ENCODE measurements at regions not wholly inside any gene's neighbourhood (a gene's known extent, or its start where the extent isn't known, plus 50 kb on each side); places are given as distances from the start of the nearest gene placed in this dataset.

DNA sequence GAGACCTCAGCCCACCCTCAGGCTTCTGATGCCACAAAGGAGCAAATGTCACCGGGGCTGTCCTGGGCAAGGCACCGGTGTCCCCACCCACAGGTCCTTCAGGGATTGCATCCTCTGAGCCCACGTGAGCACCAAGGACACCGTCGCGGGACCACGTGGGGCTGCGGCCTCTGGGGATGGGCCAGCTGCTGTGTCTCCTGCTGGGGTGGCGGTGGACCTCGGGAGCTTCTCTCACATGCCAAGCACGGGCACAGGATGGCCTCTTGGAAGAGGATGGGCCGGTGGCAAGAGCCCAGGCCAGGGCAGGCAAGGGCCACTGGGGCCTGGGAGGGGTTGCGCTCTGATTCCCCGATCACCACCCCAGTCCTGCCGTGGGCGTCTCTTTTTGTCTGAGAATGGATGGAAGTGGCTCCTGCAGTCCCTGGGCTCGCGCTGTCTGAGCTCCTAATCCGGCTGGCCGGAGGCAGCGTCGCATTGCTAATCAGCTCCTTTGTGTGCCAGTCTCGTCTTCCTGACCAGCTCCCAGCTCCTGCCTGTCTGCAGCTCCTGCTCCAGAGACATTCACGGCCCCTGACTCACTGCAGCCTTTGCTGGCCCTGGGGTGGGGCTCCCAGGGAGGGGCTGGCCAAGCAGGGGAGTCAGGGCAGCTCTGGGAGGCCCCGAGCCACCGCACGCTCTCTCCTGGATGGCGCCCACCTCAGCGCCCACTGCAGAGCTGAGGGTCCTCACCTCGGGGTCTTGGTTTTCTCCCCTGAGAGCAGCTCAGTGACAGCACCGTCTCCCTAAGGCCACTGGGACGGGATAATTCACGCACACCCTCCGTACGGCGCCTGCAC, 146.7 kb downstream of the CTTN start:
- H3K4me3 ChIP-seq: no peak overlapping the region

GRCh38 chr11:70545610-70545912, 147.2 kb downstream of the CTTN start:
- H3K27ac ChIP-seq: no peak overlapping the region
- H3K4me3 ChIP-seq: no peak overlapping the region

More for the DNA sequence above, 146.7 kb downstream of the CTTN start:
- H3K27ac ChIP-seq: no peak overlapping the region

DNA sequence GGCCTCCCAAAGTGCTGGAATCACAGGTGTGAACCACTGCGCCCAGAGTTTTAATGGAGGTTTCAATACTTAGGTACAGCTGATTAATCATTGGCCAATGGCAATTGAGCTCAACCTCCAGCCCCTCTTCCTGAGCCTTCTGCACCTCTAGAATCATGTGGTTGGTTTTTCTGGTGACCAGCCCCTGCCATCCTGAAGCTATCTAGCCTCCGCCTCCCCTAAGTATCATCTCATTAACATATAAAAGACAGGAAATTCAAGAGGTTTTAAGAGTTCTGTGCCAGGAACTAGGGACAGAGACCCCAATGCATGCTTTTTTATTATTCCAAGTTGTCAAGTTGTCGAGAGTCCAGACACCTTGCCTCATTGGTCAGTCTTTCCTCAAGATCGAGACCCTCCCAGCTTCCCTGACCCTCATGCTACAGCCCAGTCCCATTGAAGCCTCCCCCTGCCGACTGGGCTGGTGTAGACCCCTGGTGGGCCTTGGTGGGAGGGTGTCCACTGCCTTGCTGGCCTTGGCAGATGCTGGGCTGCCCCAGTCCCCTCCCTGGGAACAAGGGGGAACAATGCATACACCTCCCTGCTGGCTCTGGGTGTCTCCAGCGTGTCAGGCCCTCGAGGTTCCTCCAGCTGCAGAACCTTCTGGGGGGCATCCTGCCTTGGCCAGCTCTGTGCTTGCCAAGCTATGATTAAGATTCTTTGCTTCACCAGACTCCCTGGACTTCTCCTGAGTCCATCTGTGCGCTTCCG, 148.0 kb downstream of the CTTN start:
- no peak overlapping the region for H3K27ac ChIP-seq
- H3K4me3 ChIP-seq: no peak overlapping the region

GRCh38 chr11:70547386-70547785, 149.1 kb downstream of the CTTN start:
- Histone ChIP-seq H3K27ac (no peak overlapping the region), H3K4me3 (no peak overlapping the region)

GRCh38 chr11:70547821-70548670, 149.7 kb downstream of the CTTN start:
- Histone ChIP-seq H3K4me3 (no peak overlapping the region), H3K27ac (no peak overlapping the region)

GRCh38 chr11:70548976-70549375, 150.6 kb downstream of the CTTN start:
- no peak overlapping the region for H3K27ac ChIP-seq

GRCh38 chr11:70549386-70549785, 151.1 kb downstream of the CTTN start:
- Histone ChIP-seq H3K4me3 (no peak overlapping the region), H3K27ac (no peak overlapping the region)

More at GRCh38 chr11:70548976-70549375, 150.6 kb downstream of the CTTN start:
- H3K4me3 ChIP-seq: no peak overlapping the region

- H3K27ac ChIP-seq: no peak overlapping the region
- no peak overlapping the region for H3K4me3 ChIP-seq
Observed at GRCh38 chr11:70549796-70550195, 151.5 kb downstream of the CTTN start.

DNA sequence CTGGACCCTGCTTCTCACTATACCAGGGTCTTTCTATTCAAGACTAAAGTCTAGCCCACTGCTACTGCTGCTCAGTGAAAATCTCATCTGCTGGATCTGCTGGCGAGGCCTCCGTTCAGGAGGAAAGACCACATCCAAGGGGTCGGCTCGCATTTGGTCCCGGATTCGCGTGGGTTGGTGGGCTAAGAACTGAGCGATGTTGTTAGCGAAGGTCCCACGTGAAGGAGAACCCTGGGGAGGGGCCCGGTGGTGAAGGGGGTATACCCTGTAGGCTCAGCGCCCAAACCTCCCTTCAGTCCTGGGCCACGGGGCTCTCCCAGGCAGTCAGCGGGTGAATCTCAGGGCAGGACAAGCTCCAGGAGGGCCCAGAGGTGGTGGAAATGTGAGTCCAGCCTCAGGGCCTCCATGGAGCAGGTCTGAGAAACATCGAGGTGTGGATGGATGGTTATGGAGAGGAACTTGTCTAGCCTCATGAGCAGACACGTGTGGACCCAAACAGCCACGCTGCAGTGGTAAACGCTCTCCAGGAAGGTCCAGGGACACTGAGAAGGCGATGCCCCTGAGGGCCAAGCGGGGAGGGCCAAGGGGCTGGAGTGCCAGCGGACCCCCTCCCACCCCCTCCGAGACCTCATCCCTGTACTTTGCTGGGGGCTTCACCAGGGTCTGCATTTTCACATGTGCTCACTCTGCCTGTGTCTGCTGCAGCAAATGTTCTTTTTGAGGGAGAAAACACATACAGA, 152.3 kb downstream of the CTTN start:
- Histone ChIP-seq H3K27ac (no peak overlapping the region), H3K4me3 (no peak overlapping the region)

DNA sequence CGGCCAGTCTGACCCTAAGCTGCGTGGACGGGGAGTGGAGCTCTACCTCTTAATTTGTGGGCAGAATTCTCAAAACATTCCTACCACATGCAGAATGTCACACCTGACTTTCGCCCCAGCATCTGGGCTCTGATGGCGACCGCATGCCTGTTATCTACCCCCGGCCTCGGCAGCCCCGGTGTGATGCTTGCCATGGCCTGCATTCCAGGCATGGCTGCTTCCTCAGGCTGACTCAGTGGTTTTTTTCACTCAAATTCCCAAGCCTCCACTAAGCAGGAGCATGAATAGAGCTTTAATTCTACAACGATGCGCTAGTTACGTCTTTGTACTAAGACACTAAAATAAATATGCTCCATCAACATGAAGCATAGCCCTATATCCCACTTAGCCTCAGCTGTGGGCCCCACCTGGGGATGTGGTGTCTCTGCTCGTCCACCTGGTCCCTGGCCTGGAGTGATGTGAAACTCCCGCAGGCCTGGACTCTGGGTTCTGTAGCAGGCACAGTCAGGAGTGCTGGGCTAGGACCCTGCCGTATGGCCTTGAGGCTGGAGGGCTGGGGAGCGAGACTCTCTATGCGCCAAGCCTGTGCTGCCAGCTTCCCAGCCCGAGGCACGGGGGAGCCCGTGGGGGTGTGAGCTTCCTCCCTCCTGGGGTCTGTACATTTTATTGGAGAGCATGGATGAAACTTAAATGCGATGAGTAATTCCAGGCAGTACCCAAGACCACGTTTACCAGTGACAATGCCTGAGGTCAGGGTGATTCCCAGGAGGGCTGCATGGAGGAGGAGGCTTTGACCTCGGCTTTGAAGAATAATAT, 153.2 kb downstream of the CTTN start:
- no peak overlapping the region for H3K27ac ChIP-seq

GRCh38 chr11:70552167-70553150, 154.1 kb downstream of the CTTN start:
- no peak overlapping the region for H3K4me3 ChIP-seq
- no peak overlapping the region for H3K27ac ChIP-seq

More for the DNA sequence above, 153.2 kb downstream of the CTTN start:
- no peak overlapping the region for H3K4me3 ChIP-seq

- no peak overlapping the region for H3K4me3 ChIP-seq
- no peak overlapping the region for H3K27ac ChIP-seq
Observed at GRCh38 chr11:70555078-70555477, 156.7 kb downstream of the CTTN start.

DNA sequence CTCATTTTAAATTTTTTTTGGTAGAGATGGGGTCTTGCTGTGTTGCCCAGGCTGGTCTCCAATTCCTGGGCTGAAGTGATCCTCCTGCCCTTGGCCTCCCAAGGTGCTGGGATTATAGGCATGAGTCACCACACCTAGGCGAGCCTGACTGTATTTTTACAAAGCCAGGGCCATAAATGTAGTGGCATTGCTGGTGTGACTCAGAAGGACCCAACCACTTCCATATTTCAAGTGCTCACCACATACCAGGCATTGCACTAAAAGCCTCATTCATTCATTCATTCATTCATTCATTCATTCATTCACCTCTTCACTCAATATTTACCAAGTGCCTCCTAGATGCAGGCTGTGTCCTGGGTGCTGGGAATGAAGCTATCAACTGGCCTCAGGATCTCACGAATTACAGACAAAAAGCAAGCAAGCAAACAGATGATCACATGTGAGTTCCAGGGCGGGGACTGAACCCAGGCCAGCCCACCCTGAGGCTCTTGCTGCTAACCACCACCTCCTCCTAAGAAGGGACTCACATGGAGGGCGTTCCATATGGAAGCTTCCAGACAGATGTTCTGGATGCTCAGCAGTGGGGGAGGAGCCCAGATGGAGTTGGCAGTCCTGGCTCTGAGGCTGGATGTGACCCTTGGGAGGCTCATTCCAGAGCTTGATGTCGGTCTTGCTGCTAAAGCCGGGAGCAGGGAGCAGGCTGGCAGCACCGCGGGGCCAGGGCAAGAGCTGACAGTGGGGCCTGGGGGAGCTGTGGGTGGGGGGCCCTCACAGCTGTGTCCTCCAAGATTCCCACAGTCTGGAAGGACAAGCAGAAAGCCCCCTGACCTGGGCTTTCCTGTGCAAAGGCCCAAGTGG, 158.8 kb downstream of the CTTN start:
- Histone ChIP-seq H3K27ac (no peak overlapping the region), H3K4me3 (no peak overlapping the region)

- H3K4me3 ChIP-seq: no peak overlapping the region
Observed at GRCh38 chr11:70557742-70558485, 159.6 kb downstream of the CTTN start.

DNA sequence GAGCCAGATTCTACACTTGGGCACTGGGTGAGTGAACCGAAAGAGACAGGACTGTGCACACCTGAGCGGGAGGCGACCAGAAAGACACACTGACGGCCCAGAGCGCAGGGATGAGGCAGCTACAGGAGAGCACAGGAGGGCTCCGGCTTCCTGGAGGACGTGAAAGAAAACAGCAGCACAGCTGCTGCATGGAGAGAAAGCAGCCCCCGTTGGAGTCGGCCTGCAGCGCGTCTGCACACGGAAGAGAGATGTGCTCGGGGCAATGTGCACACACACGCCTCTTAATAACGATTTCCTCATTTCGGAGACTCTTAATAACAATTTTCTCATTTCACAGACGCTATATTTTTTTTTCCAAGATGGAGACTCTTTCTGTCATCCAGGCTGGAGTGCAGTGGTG, 160.4 kb downstream of the CTTN start:
- no peak overlapping the region for H3K27ac ChIP-seq

More at GRCh38 chr11:70557742-70558485, 159.6 kb downstream of the CTTN start:
- H3K27ac ChIP-seq: no peak overlapping the region

DNA sequence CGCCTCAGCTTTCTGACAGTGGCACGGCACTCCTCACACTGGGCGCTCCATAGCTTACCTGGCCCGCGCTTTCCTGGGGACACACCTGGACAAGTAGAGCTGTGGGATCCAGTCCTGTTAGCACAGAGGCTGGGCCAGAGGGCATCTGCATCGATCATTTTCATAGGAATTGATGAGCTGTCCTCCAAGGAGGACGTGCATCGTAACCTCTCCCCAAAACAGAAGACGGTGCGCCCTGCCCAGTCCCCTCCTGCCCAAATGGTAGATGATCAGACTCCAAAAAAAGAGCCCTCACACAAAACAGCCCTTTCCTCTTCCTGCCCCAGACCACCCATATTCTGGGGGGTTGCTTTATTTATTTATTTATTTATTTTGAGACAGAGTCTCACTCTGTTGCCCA, 161.2 kb downstream of the CTTN start:
- no peak overlapping the region for H3K27ac ChIP-seq
- H3K4me3 ChIP-seq: no peak overlapping the region

More for the DNA sequence above, 160.4 kb downstream of the CTTN start:
- H3K4me3 ChIP-seq: no peak overlapping the region
